ENCODE measurements at regions not wholly inside any gene's neighbourhood (a gene's known extent, or its start where the extent isn't known, plus 50 kb on each side); places are given as distances from the start of the nearest gene placed in this dataset.

DNA sequence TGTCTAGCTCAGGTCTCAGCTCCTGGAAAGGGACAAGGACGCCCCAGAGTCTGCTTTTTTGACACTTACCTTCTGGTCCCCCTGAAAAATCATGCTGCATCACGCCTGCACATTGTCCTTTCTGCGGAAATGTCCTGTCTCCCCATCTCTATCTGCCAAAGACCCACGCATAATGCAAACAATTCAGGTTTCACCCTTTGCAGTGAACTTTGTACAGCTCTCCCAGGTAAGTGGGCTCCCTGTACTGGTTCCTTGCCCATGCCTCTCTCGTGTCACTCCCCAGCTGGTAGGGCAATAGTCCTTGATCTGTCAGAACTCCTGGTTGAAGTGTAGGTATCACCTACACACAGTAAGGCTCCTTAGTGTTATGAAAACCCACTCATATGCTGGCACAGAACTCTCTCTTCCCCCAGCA lies 102.9 kb upstream of the IRF2BP2 start:
- no peak for DNase-seq

DNA sequence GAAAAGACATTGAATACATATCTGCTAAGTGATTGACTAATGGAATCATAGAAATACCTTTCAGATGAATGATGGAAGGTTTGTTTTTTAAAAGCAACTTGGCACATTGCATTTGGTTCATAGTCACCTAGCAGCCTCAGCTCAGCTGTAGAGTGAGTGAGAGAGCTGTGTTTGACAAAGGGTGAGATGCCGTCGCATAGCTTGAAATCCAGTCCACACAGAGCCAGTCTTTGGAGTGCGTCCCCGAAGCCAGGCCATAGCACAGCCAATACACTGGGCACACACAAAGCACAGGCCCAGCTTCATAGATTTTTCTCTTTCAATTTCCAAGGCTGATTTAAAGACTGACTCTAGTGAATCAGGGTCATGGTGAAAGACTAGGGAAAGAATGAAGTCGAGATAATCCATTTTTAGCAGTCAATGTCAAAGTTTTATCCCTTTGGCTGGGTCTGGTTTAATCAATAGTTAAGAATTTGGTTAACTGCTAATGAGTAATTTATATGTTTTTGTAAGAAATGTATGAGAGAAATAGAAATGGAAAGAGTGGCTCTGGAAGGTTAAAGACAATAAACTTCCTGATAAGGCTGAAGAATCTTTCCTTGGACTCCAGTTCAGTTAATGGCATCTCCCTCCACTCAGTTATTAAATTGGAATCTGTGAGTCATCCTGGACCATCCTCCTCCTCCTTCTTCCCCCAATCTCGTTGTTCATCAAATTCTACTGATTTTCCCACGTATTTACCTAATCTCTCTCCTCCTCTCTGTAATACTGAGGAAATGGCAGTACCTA lies 101.2 kb upstream of the IRF2BP2 start:
- DNase-seq: no peak
- Histone ChIP-seq H3K36me3 (ENCODE audit: control insufficient read depth, insufficient read depth, low read length) (no peaks in the 10 kb centered on the region), H3K27me3 (replicated peaks; ENCODE audit: control insufficient read depth, insufficient read depth, low read length, poor library complexity, severe bottlenecking) (no peaks in the 10 kb centered on the region), H3K4me3 (ENCODE audit: insufficient read depth, low read depth, low read length, poor library complexity, severe bottlenecking) (no peak overlapping the region), H3K9me3 (ENCODE audit: control insufficient read depth, low read length) (no peaks in the 10 kb centered on the region), H3K4me1 (ENCODE audit: control insufficient read depth, insufficient read depth, low read length, poor library complexity, severe bottlenecking) (no peaks in the 10 kb centered on the region), H3K27ac (ENCODE audit: insufficient read depth, low read length, poor library complexity, severe bottlenecking) (no peak overlapping the region)

More for the DNA sequence above, 102.9 kb upstream of the IRF2BP2 start:
- Histone ChIP-seq H3K4me1 (ENCODE audit: control insufficient read depth, insufficient read depth, low read length, poor library complexity, severe bottlenecking) (no peaks in the 10 kb centered on the region), H3K9me3 (ENCODE audit: control insufficient read depth, low read length) (no peaks in the 10 kb centered on the region), H3K4me3 (ENCODE audit: insufficient read depth, low read depth, low read length, poor library complexity, severe bottlenecking) (no peak overlapping the region), H3K27me3 (replicated peaks; ENCODE audit: control insufficient read depth, insufficient read depth, low read length, poor library complexity, severe bottlenecking) (no peaks in the 10 kb centered on the region), H3K36me3 (ENCODE audit: control insufficient read depth, insufficient read depth, low read length) (no peaks in the 10 kb centered on the region), H3K27ac (ENCODE audit: insufficient read depth, low read length, poor library complexity, severe bottlenecking) (no peak overlapping the region)

DNA sequence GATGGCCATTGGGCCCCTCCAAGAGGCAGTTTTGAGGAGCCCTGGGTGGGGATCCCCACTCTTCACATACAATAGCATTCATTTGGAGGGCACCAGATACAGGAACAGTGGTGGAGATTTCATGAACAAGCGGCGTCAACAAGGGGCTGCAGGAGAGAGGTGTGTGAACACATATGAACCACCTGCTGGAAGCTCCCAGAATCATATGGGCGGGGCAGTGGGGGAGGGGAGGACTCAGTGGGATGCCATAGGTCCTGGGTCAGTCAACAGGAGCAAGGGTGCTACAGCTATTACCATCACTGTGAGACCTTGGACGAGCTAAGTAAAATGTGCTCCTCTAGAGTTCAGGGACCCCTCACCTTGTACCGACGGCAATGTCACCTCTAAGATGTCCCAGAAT lies 100.4 kb upstream of the IRF2BP2 start:
- H3K4me1 ChIP-seq (ENCODE audit: control insufficient read depth, insufficient read depth, low read length, poor library complexity, severe bottlenecking): no peaks in the 10 kb centered on the region
- no peaks in the 10 kb centered on the region for H3K36me3 ChIP-seq (ENCODE audit: control insufficient read depth, insufficient read depth, low read length)
- no peaks in the 10 kb centered on the region for H3K27me3 ChIP-seq (replicated peaks; ENCODE audit: control insufficient read depth, insufficient read depth, low read length, poor library complexity, severe bottlenecking)
- no peaks in the 10 kb centered on the region for H3K9me3 ChIP-seq (ENCODE audit: control insufficient read depth, low read length)
- no peak for DNase-seq
- H3K27ac ChIP-seq (ENCODE audit: insufficient read depth, low read length, poor library complexity, severe bottlenecking): no peak overlapping the region
- no peak overlapping the region for H3K4me3 ChIP-seq (ENCODE audit: insufficient read depth, low read depth, low read length, poor library complexity, severe bottlenecking)

DNA sequence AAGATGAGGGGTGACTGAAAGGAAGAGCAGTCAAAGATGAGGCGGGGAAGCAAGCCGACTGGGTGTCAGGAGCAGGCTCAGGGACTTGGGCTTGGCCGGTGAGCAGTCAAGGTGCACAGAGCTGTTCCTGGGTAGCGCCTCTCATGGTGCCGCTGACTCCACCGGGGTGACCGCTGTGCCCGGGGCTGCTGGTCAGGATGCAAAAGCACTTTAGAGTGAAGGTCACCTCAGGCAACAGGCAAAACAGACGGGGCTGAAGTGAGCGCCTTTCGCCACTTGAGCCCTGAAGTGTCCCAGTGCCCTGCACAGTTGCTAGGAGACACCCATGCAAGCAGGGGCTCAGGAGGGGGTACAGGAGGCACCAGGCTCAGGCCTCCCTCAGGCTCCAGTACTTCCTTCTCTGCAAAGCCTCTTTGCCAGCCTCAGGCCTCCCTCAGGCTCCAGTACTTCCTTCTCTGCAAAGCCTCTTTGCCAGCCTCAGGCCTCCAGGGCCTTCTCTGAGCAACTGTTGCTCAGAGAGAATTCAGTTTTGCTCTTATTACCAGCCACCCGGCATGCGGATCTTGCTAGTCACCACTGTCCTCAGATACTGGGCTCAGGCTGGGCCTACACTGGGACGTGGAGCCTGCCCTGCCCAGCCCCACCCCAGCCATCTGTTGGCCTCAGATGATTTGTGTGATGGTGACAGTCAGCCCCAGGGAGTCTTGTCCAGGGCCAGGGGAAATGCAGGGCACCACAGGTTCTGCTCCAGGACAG lies 99.7 kb upstream of the IRF2BP2 start:
- H3K27ac ChIP-seq (ENCODE audit: insufficient read depth, low read length, poor library complexity, severe bottlenecking): no peak overlapping the region
- no peaks in the 10 kb centered on the region for H3K27me3 ChIP-seq (replicated peaks; ENCODE audit: control insufficient read depth, insufficient read depth, low read length, poor library complexity, severe bottlenecking)
- no peak for DNase-seq
- H3K4me3 ChIP-seq (ENCODE audit: insufficient read depth, low read depth, low read length, poor library complexity, severe bottlenecking): no peak overlapping the region
- H3K9me3 ChIP-seq (ENCODE audit: control insufficient read depth, low read length): no peaks in the 10 kb centered on the region
- no peaks in the 10 kb centered on the region for H3K4me1 ChIP-seq (ENCODE audit: control insufficient read depth, insufficient read depth, low read length, poor library complexity, severe bottlenecking)
- H3K36me3 ChIP-seq (ENCODE audit: control insufficient read depth, insufficient read depth, low read length): no peaks in the 10 kb centered on the region

DNA sequence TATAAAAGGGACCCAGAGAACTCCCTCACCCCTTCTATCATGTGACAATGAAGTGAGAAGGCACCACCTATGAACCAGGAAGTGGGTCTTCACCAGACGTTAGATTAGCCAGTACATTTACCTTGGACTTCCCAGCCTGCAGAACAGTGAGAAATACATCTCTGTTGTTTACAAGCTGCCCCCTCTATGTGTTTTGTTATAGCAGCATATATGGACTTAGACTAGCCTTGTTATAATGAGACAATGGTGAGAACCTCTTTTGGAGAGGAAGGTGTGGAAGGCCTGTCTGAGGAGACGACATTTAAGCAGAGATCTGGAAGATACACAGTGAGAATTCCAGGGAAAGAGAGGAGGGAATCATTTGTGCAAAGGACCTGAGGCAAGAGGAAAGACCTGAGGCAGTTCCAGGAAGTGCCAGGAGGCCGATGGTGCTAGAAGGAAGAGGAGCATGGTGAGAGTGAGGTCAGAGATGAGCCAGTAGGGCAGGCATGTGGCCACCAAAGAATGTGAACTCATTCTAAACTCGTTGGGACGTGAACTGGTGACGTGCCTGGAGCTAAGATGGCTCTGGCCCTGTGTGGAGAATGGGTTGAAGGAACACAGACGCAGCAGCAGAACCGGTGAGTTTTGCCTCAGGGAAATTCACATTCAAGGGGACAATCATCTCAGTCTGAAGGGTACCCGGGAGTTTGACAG lies 98.9 kb upstream of the IRF2BP2 start:
- Histone ChIP-seq H3K4me3 (ENCODE audit: insufficient read depth, low read depth, low read length, poor library complexity, severe bottlenecking) (no peak overlapping the region), H3K9me3 (ENCODE audit: control insufficient read depth, low read length) (no peaks in the 10 kb centered on the region), H3K27ac (ENCODE audit: insufficient read depth, low read length, poor library complexity, severe bottlenecking) (no peak overlapping the region), H3K4me1 (ENCODE audit: control insufficient read depth, insufficient read depth, low read length, poor library complexity, severe bottlenecking) (no peaks in the 10 kb centered on the region), H3K36me3 (ENCODE audit: control insufficient read depth, insufficient read depth, low read length) (no peaks in the 10 kb centered on the region), H3K27me3 (replicated peaks; ENCODE audit: control insufficient read depth, insufficient read depth, low read length, poor library complexity, severe bottlenecking) (no peaks in the 10 kb centered on the region)
- no peak for DNase-seq

DNA sequence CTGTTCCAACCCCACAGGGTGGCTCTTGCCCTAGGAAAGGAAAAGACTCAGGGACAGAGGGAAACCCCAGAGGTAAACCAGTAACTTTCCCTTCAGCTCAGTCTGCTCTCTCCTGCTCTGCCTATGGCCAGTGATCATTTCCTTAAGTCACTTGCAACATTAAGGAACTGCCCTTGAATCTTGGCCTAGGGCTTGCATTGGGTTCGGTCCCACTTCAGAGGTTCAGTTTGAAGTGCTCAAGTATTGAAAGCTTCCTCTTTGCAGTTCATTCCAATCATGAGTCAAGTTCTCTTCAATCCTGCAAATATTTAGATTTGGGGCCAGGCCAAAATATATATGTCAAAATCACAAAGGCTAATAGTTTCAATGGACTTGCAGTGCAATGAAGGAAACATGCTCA lies 97.7 kb upstream of the IRF2BP2 start:
- Histone ChIP-seq H3K4me3 (ENCODE audit: insufficient read depth, low read depth, low read length, poor library complexity, severe bottlenecking) (no peak overlapping the region), H3K9me3 (ENCODE audit: control insufficient read depth, low read length) (no peaks in the 10 kb centered on the region), H3K27ac (ENCODE audit: insufficient read depth, low read length, poor library complexity, severe bottlenecking) (no peak overlapping the region), H3K4me1 (ENCODE audit: control insufficient read depth, insufficient read depth, low read length, poor library complexity, severe bottlenecking) (no peaks in the 10 kb centered on the region), H3K36me3 (ENCODE audit: control insufficient read depth, insufficient read depth, low read length) (no peaks in the 10 kb centered on the region), H3K27me3 (replicated peaks; ENCODE audit: control insufficient read depth, insufficient read depth, low read length, poor library complexity, severe bottlenecking) (no peaks in the 10 kb centered on the region)
- DNase-seq: no peak

DNA sequence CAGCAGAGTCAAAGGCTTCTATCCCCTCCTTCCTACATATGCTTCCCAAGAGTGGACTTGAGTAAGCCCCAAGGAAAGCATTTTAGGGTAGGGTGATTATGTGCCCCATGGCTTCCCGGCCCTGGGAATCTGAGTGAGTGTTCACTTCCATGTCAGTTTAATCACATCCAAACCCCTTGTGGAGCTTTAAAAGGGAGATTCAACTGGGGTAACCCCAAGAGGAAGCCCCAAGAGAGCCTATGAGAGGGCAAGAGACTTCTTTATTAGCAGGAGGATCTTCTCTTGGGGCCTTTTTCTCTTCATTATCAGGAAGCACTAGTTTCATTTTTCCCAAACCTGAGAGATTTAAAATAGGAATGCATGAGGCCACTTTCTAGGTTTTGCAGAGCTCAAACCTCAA lies 97.0 kb upstream of the IRF2BP2 start:
- no peak overlapping the region for H3K4me3 ChIP-seq (ENCODE audit: insufficient read depth, low read depth, low read length, poor library complexity, severe bottlenecking)
- H3K9me3 ChIP-seq (ENCODE audit: control insufficient read depth, low read length): no peaks in the 10 kb centered on the region
- no peak for DNase-seq
- H3K27ac ChIP-seq (ENCODE audit: insufficient read depth, low read length, poor library complexity, severe bottlenecking): no peak overlapping the region
- no peaks in the 10 kb centered on the region for H3K27me3 ChIP-seq (replicated peaks; ENCODE audit: control insufficient read depth, insufficient read depth, low read length, poor library complexity, severe bottlenecking)
- no peaks in the 10 kb centered on the region for H3K4me1 ChIP-seq (ENCODE audit: control insufficient read depth, insufficient read depth, low read length, poor library complexity, severe bottlenecking)
- no peaks in the 10 kb centered on the region for H3K36me3 ChIP-seq (ENCODE audit: control insufficient read depth, insufficient read depth, low read length)

GRCh38 chr1:234706199-234706598 lies 96.2 kb upstream of the IRF2BP2 start:
- Histone ChIP-seq H3K27ac (ENCODE audit: insufficient read depth, low read length, poor library complexity, severe bottlenecking) (no peak overlapping the region), H3K4me3 (ENCODE audit: insufficient read depth, low read depth, low read length, poor library complexity, severe bottlenecking) (no peak overlapping the region), H3K9me3 (ENCODE audit: control insufficient read depth, low read length) (no peaks in the 10 kb centered on the region), H3K36me3 (ENCODE audit: control insufficient read depth, insufficient read depth, low read length) (no peaks in the 10 kb centered on the region), H3K27me3 (replicated peaks; ENCODE audit: control insufficient read depth, insufficient read depth, low read length, poor library complexity, severe bottlenecking) (no peaks in the 10 kb centered on the region), H3K4me1 (ENCODE audit: control insufficient read depth, insufficient read depth, low read length, poor library complexity, severe bottlenecking) (no peaks in the 10 kb centered on the region)
- DNase-seq: no peak

- Histone ChIP-seq H3K27ac (ENCODE audit: insufficient read depth, low read length, poor library complexity, severe bottlenecking) (no peak overlapping the region), H3K9me3 (ENCODE audit: control insufficient read depth, low read length) (no peaks in the 10 kb centered on the region), H3K27me3 (replicated peaks; ENCODE audit: control insufficient read depth, insufficient read depth, low read length, poor library complexity, severe bottlenecking) (no peaks in the 10 kb centered on the region), H3K4me1 (ENCODE audit: control insufficient read depth, insufficient read depth, low read length, poor library complexity, severe bottlenecking) (no peaks in the 10 kb centered on the region), H3K4me3 (ENCODE audit: insufficient read depth, low read depth, low read length, poor library complexity, severe bottlenecking) (no peak overlapping the region), H3K36me3 (ENCODE audit: control insufficient read depth, insufficient read depth, low read length) (no peaks in the 10 kb centered on the region)
- no peak for DNase-seq
Observed at GRCh38 chr1:234705615-234706014, 95.6 kb upstream of the IRF2BP2 start.

All from effector memory CD4-positive, alpha-beta T cell (primary cell).